ENCODE measurements at regions not wholly inside any gene's neighbourhood (a gene's known extent, or its start where the extent isn't known, plus 50 kb on each side); places are given as distances from the start of the nearest gene placed in this dataset.

GRCh38 chr21:43305811-43306311 lies 121.1 kb downstream of the SIK1 start:
- no peak for DNase-seq (ENCODE audit: low read depth, low spot score)
- POLR2A ChIA-PET = no interaction called here
- CTCF ChIA-PET = interaction anchor here (1.2 kb wide), 1 partner anchor 9 kb away, joined by 4 read pairs; no protein-coding TSS in a partner anchor
- dilution Hi-C loops (cut with MboI; ENCODE audit: extremely low pct_ligation_motif_present, low sequenced_read_pairs) (no loop called here), intact Hi-C loops (cut with micrococcal nuclease) (no loop called here)
- H3K4me1 ChIP-seq (ENCODE audit: control insufficient read depth, extremely low read depth, insufficient read depth, low read length) = no peaks in the 10 kb centered on the region
- no peaks in the 10 kb centered on the region for H3K79me2 ChIP-seq (ENCODE audit: control insufficient read depth, insufficient read depth, low read length)
- H3K27me3 ChIP-seq (ENCODE audit: control insufficient read depth in 2 of 2, insufficient read depth in 2 of 2, low read length in 2 of 2) = peaks cover 1 to 5% of the 10 kb centered on the region in 2 experiments
- H3K27ac ChIP-seq (ENCODE audit: insufficient read depth, low read depth, low read length) = no peak overlapping the region
- no peak overlapping the region for H3K4me3 ChIP-seq (replicated peaks in 1 of 3; ENCODE audit: insufficient read depth in 1 of 3, low read depth in 1 of 3, low read length in 3 of 3)
- no peaks in the 10 kb centered on the region for H3K36me3 ChIP-seq (ENCODE audit: control insufficient read depth in 2 of 2, extremely low read depth in 1 of 2, insufficient read depth in 2 of 2, low read length in 2 of 2)
- TF ChIP-seq FOS (IDR thresholded peaks at IDR 0.05; ENCODE audit: borderline replicate concordance, insufficient read depth, low read length) (no peak), GATA2 (IDR thresholded peaks at IDR 0.05; ENCODE audit: insufficient read depth, insufficient read length, low read depth, low read length) (no peak), MYC (IDR thresholded peaks at IDR 0.05; ENCODE audit: low read depth, low read length) (no peak), JUN (IDR thresholded peaks at IDR 0.05; ENCODE audit: borderline replicate concordance, insufficient read depth, insufficient read length, low read depth) (no peak), POLR2A (IDR thresholded peaks at IDR 0.05; ENCODE audit: low read depth, low read length) (no peak), EZH2 (IDR thresholded peaks at IDR 0.05; ENCODE audit: borderline replicate concordance, low read depth, low read length, severe bottlenecking) (no peak), POLR2AphosphoS5 (IDR thresholded peaks at IDR 0.05; ENCODE audit: insufficient read depth, low read depth, low read length) (no peak), CTCF (IDR thresholded peaks at IDR 0.05; ENCODE audit: extremely low read depth in 1 of 2, insufficient read depth in 1 of 2, low read depth in 1 of 2, low read length in 2 of 2) (no peak)
- TF ChIP-seq, protein P1, sequence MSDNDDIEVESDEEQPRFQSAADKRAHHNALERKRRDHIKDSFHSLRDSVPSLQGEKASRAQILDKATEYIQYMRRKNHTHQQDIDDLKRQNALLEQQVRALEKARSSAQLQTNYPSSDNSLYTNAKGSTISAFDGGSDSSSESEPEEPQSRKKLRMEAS (IDR thresholded peaks at IDR 0.05; ENCODE audit: insufficient read depth, insufficient read length) = no peak
- no peaks in the 10 kb centered on the region for H4K20me1 ChIP-seq (replicated peaks; ENCODE audit: control insufficient read depth, extremely low read depth, insufficient read depth, low read length)
- H3K9ac ChIP-seq (replicated peaks; ENCODE audit: extremely low read depth, insufficient read depth, low read length) = no peak overlapping the region
- no peaks in the 10 kb centered on the region for H3K9me3 ChIP-seq (replicated peaks; ENCODE audit: control insufficient read depth, insufficient read depth, low read length)
- FAIRE-seq = no peak
- BruUV-seq (replicated peaks) = no TSS peak
- no peak overlapping the region for H2AFZ ChIP-seq (ENCODE audit: low read depth, low read length)
- no peaks in the 10 kb centered on the region for H3K9me1 ChIP-seq (replicated peaks; ENCODE audit: control insufficient read depth, extremely low read depth, insufficient read depth, low read length)
- H3K4me2 ChIP-seq (ENCODE audit: insufficient read depth, low read length) = no peak overlapping the region
